ENCODE measurements at regions not wholly inside any gene's neighbourhood (a gene's known extent, or its start where the extent isn't known, plus 50 kb on each side); places are given as distances from the start of the nearest gene placed in this dataset.

DNA sequence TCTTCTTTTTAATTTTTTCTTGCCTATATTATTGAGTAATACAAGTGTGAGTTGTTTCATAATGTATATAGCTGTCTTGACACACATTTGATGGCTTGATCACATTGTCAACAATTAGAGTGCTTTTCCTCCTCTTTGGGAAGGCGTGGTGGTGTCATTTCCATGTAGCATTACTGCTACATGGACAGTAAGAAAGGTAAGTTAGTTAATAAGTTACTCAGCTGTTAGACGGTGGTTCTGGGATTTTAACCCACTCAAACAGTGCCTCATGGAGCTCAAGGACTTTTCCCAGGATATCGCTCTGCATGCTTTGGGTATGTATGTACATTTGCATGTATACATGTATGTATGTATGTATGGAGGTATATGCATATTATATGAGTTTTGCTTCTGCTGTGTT lies 94.6 kb downstream of the HAPSTR1 start:
- no peak for DNase-seq (ENCODE audit: low read depth in 2 of 2)

DNA sequence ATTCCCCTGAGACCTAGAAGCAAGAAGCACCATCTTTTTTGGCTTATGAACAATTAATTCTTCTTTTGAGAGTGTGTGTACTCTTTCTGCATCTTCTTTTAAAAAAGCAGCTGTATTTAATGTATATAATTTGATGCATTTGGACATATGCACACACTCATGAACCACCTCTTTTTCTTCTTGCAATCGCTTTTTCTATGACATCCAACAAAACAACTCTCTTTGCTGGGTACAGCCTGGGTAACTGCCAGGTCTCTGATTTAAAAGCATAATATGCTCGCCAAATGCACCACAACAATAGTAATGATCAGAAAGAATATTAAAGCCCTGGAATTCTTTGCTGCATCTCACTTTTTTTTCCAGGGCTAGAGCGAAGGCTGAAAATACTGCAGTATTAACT lies 97.3 kb downstream of the HAPSTR1 start:
- DNase-seq (ENCODE audit: low read depth in 2 of 2), result no peak

DNA sequence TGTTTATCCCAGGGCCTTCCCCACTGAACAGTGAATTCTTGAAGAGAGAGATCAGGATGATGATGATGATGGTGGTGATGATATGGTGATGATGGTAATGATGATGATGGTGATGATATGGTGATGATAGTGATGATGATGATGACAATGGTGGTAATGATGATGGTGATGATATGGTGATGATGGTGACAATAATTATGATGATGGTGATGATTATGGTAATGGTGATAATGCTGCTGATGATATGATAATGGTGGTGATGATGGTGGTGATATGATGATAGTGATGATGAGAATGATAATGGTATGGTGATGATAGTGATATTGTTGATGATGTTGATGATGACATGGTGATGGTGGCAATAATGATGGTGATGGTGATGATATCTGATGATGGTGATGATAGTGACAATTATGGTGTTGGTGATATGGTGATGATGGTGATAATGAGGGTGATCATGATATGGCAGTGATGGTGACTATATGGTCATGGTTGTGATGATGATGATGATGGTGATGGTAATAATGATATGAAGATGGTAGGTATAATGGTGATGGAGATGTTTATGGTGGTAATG lies 99.9 kb downstream of the HAPSTR1 start:
- DNase-seq (ENCODE audit: low read depth in 2 of 2), result no peak

DNA sequence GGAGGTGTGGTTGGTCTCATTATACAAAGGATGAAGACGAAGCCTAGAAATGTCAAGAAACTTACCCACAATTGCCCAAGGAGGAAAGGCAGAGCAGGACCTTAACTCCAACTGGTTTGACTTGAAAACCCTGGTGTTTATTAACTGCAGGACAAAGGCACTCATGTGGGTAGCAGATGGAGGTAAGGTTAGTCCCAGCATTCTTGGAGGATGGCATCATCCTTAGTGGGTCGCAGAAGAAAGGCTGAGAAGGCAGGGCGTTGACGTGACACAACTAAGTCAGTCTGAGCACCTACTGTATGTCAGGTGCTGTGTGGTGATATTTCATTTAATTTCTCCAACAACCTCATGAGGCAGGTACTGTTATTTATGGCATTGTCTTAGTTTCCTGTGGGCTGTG lies 101.3 kb downstream of the HAPSTR1 start:
- no peak for DNase-seq (ENCODE audit: low read depth in 2 of 2)

DNA sequence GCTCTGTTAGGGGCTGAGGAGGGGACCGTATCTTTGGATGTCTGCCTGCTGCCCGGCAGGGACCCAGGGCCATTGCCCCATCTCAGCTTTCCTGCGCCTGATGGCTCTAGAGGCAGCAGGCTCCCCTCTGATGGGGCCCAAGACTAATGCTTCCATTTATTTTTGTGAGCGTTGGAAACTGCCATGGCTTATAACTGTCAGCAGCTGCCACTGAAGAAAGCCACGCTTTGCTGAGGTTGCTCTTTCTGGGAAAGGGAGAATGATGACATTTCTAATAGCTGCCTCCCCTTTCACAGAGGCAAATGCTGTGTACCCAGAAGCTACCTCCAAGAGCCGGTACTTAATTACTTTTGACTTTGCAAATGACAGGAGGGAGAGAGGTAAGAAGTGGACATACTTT lies 103.8 kb downstream of the HAPSTR1 start:
- DNase-seq (ENCODE audit: low read depth in 2 of 2), result no peak

DNA sequence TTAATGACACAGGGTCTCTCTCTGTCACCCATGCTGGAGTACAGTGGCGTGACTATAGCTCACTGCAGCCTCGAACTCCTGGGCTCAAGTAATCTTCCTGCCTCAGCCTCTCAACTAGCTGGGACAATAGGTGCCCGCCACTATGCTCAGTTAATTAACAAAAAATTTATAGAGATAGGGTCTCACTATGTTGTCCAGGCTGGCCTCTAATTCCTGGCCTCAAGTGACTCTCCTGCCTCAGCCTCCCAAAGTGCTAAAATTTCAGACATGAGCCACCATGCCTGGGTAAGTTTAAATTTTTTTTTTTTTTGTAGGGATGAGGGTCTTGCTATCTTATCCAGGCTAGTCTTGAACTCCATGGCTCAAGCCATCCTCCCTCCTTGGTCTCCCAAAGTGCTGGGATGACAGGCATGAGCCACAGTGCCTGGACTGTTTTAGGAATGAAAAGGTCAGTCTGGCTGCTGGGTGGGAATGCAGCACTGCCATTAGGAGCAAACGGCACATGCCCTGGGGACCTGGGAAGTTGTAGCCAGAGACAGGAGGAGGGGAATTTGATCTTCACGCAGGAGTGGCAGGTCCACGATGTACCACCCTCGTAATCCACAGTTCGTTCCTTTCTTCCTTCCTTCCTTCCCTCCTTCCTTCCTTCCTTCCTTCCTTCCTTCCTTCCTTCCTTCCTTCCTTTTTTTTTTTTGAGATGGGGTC lies 106.7 kb downstream of the HAPSTR1 start:
- no peak for DNase-seq (ENCODE audit: low read depth in 2 of 2)

DNA sequence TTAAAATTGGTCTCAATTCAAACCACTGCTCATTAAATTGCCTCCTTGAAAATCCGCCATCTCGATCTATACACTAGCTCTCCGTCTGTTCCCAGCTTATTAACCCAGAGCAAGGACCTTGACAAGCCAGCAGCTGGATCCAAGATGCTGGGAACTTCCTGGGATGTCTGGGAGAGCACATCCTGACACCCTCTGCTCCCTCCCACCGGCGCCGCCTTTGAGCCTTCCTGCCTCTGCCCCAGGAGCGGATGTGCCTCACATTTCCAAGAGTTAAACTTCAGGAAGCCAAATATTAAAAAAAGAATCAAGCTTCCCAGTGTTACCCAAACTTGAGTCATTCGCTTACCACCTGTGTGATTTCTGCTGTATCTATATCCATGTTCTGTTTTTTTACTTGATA lies 107.9 kb downstream of the HAPSTR1 start:
- DNase-seq (ENCODE audit: low read depth in 2 of 2), result no peak

DNA sequence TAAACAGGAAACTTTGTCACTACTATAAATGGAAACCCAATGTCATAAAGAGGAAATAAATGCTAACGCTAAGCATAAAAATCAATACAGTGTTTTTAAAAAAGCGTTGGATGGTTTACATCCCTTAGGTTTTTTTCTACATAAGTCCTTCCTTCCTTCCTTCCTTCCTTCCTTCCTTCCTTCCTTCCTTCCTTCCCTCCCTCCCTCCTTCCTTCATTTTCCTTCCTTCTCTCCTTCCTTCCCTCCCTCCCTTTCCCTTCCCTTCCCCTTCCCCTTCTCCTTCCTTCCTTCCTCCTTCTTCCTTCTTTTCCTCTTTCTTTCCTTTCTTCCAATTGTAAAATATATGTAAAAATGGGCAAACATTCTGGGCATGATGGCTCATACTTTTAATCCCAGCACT lies 108.3 kb downstream of the HAPSTR1 start:
- DNase-seq (ENCODE audit: low read depth in 2 of 2), result no peak

DNA sequence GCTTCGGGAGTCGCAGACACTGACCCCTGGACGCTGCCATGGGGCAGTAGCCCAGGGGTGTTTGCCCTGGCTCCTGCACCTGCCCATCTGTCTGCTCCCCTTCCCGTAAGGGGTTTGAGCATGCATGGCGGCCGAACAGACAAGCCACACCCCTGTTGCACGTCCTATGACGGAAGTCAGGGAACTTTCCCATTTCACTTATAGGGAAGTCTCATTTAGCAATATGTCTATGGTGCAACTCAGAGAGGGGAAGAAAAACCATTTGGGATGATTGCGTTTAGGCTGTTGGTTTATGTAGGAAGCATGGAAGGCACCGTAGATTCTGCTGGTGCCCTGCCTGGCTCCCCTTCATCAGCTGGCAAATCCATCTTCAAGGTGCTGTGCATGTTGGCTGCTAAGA lies 112.5 kb downstream of the HAPSTR1 start:
- no peak for DNase-seq (ENCODE audit: low read depth in 2 of 2)

DNA sequence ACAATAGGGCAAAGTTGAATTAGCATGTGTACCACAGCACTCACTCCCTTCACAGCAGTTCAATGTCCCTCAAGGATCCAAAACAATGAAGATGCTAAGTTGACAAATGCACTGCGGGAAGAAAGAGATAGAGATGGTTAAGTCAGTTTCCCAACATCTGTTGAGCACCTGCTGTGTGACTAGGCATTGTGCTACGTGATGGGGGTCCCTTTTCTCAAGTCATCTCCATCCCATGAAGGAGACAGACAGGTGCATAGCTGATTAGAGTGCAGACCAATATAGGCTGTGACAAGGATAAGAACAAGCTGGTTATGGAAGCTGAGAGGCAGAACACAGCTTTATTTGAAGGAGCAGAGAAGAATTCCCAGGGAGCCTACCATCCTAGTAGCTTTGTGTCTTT lies 114.2 kb downstream of the HAPSTR1 start:
- no peak for DNase-seq (ENCODE audit: low read depth in 2 of 2)

DNA sequence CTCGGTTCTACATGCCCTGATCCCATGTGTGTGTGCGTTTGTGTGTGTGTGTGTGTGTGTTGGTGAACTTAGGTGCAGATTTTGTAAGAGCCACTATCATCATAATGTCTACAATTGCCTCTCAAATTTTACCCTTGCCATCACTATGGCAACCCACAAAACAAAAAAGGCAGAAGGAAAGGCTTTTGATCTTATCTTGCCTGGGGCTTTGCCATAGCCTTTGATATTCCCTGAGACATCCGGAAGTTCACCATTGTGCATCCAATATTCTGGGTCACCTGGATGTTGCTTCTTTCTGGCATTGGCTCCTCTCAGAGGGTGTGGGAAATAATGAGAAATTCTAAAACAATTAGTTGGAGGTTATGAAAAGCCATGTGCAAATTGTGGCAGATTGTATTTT lies 114.7 kb downstream of the HAPSTR1 start:
- no peak for DNase-seq (ENCODE audit: low read depth in 2 of 2)

DNA sequence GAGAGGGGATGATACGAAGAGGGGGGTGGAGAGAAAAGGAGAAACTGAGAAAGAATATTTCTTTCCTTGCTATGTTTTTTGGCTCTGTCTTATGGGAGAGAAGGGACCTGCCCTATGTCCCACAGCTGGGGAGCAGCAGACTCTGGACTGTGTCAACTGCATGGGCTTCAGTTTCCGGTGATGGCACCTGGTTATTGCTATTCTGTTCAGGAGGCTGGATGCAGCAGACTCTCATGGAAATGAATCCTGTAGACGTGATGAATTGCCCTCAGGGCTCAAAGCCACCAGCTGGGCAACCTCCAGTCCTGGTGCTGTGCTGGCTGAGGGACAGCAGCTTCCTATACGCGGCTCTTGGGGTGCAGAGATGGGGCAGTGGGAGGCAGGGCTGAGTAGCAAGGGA lies 121.2 kb downstream of the HAPSTR1 start:
- no peak for DNase-seq (ENCODE audit: low read depth in 2 of 2)

DNA sequence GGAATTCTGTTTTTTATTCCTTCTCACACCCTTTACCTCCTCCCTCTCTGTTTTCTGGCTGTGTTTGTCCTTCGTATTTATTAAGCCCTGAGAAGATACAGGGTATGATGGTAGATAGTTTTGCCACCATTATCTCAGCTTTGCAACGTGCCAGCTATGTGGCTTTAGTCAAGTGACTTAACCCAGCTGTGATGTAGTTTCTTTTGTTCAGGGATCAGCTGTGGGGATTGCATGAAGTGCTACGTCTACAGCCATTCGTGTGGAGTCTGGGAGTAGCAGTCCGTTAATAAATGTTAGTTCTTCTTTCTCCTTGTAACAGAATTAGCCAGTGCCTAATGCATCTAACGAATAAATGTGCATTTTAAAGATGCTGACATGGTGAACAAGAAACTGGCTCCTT lies 128.4 kb downstream of the HAPSTR1 start:
- no peak for DNase-seq (ENCODE audit: low read depth in 2 of 2)

DNA sequence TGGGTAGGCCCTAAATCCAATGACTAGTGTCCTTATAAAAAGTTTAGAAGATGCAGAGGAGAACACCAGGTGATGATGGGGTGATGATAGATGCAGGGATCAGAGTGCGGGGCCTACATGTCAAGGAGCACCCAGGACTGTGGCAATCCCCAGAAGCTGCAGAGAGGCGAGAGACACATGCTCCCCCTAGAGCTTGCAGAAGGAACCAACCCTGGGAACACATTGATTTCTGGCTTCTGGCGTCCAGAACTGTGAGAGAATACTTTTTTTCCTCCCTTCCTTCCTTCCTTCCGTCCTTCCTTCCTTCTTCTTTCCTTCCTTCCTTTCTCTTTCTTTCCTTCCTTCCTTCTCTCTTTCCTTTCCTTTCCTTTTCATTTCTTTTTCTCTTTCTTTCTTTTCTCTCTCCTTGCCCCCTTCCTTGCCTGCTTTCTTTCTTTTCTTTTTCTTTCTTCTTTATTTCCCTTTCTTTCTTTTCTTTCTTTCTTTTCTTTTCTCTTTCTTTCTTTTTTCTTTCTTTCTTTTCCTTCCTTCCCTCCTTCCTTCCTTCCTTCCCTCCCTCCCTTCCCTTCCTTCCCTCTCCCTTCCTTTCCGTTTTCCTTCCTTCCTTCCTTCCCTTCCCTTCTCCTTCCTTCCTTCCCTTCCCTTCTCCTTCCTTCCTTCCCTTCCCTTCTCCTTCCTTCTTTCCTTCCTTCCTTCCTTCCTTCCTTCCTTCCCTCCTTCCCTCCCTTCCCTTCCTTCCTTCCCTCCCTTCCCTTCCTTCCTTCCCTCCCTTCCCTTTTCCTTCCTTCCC lies 134.3 kb downstream of the HAPSTR1 start:
- DNase-seq (ENCODE audit: low read depth in 2 of 2), result no peak

DNA sequence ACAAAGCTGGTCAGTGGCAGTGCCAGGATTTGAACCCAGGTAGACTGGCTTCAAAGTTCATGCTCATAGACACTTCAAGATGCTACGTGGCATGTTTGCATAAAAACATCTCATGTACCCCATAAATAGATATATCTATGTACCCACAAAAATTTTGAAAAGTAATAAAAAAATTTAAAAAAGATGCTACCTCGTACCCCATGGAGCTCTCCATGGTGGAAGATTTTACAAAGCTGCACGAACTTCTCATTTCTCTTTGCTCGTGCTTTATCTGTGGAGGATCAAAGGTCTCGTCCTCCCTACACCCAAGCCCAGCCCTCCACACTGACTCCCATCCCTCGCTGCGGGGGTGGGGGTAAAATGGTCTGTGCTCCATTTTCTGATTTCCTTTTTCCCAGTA lies 135.5 kb downstream of the HAPSTR1 start:
- DNase-seq (ENCODE audit: low read depth in 2 of 2), result no peak

DNA sequence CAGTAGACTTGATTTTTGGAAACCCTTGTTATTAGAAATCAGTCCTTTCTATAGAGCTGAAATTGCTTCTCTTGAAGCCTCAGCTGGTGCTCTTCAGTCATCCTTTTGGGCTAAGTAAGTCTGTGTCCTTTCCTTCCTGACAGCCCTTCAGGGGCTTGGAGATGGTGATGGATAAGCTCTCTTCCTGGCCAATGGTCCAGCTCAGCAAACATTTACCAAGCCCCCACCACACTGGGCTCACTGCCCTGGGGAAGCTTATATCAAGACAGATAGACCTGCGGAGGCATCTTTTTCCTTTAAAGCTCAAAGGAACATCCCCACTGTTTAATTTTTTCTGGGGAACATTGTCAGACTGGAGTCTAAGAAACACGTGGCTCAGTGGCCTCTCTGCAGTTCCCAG lies 139.6 kb downstream of the HAPSTR1 start:
- no peak for DNase-seq (ENCODE audit: low read depth in 2 of 2)

DNA sequence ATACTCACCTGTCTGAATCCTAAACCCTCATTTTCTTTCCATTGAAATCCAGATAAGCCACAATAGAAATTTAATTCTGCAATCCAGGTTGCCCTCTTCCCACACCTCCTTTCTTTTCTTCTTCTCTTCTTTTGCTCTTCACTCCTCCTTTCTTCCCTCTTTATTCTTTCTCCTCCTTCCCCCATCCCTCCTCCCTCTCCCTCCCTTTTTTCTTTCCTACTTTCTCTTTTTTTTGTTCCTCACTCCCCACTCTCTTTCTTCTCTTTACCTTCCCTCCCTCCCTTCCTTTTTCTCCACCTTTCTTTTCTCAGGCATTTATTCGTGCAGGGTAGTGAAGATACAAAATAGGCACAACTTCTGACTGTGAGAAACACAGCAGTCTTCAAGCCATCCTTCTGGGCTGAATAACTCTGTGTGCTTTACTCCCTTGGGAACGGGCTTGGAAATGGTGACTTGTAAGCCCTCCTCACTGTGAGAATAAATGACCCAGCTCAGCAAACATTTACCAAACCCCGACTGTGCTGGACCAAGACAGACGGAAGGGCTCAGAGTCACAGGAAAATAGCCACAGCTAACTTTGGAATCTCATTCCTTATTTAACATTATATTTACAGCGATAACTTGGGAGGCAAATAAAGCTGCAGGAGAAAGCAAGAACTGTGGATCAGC lies 140.8 kb downstream of the HAPSTR1 start:
- DNase-seq (ENCODE audit: low read depth in 2 of 2), result no peak

DNA sequence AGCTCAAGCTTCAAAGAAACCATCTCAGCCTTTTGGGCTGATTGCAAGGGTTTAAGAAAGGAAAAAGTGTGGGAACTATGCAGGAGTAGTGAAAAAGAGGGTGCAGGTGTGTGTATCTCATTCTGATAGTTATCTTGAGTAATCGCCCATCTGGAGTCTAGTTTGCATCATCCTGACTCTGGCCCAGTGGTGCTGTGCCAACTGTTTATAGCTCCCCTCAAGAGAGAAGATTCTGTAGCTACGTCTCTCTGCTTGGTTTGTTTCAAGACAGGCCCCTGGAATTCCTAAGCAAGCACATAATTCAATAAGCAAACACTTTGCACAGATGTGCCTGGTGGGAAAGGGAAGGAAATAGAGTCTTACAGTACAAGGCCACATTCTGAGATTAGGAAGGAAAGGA lies 144.4 kb downstream of the HAPSTR1 start:
- no peak for DNase-seq (ENCODE audit: low read depth in 2 of 2)

DNA sequence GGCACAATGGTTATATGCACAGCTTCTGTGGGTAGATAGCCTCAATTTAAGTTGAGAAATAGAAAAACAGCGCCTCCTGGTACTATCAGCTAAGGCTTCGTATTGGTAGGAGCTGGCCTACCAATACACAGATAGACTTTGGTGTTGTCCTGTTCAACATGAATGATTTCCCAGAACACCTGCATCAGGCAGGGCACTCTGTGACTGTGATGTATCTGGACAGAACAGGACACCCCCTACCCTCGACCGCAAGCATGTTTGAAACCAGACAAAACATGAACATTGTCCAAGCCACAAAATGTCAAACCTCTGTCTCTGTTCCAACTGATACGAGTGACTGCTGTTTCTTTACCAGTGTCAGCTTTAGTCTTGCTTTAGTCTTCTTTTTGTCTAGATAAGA lies 144.9 kb downstream of the HAPSTR1 start:
- DNase-seq (ENCODE audit: low read depth in 2 of 2), result no peak

DNA sequence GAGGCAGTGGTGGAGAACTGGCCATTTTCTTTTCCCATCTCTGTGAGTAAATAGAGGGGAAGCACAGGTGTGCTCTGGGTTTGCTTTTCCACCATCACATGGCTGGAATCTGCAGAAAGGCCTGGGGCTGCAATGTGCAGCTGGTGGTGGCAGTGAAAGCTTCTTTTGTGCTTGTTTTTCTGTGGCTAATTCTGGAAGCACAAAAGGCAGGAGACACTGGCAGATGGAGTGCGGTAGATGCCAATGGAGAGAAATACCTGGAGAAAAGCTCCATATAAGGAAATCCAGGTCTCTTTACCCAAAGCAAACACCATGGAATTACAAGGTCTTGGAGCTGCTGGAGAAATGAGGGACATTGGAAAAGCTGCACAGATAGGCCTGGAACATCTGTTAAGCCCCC lies 146.9 kb downstream of the HAPSTR1 start:
- DNase-seq (ENCODE audit: low read depth in 2 of 2), result no peak

DNA sequence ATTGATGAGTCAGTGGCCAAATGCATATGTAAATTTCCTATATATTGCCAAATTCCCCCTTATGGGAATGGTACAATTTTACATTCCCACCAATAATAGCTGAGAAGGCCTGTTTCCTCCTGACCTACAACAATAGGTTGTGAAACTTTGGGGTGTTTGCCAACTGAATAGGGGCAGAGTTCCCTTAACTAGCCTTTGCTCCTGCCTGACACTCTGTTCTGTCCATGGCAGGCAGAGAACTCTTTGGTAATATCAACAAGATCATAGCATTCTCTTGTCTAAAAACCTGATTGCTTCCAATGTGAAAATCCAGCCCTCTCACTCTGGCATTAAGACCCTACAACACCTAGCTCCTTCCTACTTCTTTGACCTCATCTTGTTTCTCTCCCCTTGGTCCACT lies 149.7 kb downstream of the HAPSTR1 start:
- DNase-seq (ENCODE audit: low read depth in 2 of 2), result no peak

DNA sequence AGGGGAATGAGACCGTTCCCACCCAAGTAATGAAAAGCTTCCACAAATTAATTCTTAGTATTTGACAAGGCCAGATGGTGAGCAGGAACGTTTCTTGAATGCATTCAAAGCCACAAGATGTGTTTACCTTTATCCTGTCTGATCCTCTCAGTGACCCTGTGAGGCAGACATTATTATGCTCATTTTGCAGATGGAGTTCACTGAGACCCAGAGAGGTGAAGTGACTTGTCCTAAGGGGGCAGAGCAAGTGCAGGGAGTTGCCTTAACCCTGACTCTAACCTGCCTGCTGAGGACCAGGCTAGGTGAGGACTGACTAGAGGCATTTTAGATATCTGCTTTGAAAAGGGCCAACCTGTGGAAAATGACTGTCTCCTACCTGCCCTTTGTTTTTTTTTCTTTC lies 156.7 kb downstream of the HAPSTR1 start:
- no peak for DNase-seq (ENCODE audit: low read depth in 2 of 2)

DNA sequence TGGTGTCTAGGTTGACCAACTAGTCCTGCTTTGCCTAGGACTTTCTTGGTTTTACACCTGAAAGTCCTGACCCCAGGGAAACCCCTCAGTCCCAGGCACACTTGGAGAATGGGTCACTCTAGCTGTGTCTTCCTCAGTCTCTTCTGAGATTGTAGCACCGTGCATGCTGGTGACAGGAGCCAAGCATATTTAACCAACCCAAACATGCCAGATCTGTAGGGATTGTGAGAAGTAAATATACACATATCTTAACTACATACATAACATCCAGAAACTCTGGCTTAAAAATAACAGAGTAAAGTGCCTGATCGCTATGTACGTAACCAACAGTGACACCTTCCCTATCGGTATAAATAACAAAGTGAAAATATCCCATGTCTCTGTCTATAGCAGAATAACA lies 158.1 kb downstream of the HAPSTR1 start:
- no peak for DNase-seq (ENCODE audit: low read depth in 2 of 2)

All from lung microvascular endothelial cell (primary cell).